Neural cell (in vitro differentiated cells): ENCODE measurements at regions not wholly inside any gene's neighbourhood (a gene's known extent, or its start where the extent isn't known, plus 50 kb on each side); places are given as distances from the start of the nearest gene placed in this dataset.

Experiments used
- H2AFZ ChIP-seq: fragments of 200-600, 300-800 bp; sonication (generic), shearing (Covaris generic); 2 replicates; pipeline ENCODE4 v1.6.0; 2014; ENCODE audit warnings: low read depth, mild to moderate bottlenecking, antibody characterized with exemption, low read length, moderate library complexity
- H3F3A ChIP-seq: fragments of 200-600 bp; shearing (Covaris generic); 2 replicates; pipeline ENCODE4 v1.6.1; 2016; ENCODE audit warnings: mild to moderate bottlenecking, moderate library complexity, mixed read lengths, antibody characterized with exemption, low read length; ENCODE audit not compliant: insufficient read depth, poor library complexity, severe bottlenecking
- H3K27ac ChIP-seq: fragments of 200-600, 300-800 bp; sonication (generic), shearing (Covaris generic); 2 replicates; pipeline ENCODE4 v1.5.1; 2014; ENCODE audit warnings: mild to moderate bottlenecking, low read length, moderate library complexity
- H3K27me3 ChIP-seq: fragments of 300-800, 200-600 bp; sonication (generic), shearing (Covaris generic); 2 replicates; pipeline ENCODE4 v1.6.0; 2014; ENCODE audit warnings: mild to moderate bottlenecking, low read depth, low read length, moderate library complexity; ENCODE audit not compliant: insufficient read depth
- H3K36me3 ChIP-seq: fragments of 300-800, 200-600 bp; sonication (generic), shearing (Covaris generic); 2 replicates; pipeline ENCODE4 v1.5.1; 2014; ENCODE audit warnings: mild to moderate bottlenecking, antibody characterized with exemption, low read length, moderate library complexity; ENCODE audit not compliant: insufficient read depth
- H3K4me2 ChIP-seq: fragments of 300-800, 200-600 bp; sonication (generic), shearing (Covaris generic); 2 replicates; pipeline ENCODE4 v1.6.0; 2014; ENCODE audit warnings: mild to moderate bottlenecking, low read length
- H3K4me3 ChIP-seq: fragments of 300-800, 200-600 bp; sonication (generic), shearing (Covaris generic); 2 replicates; pipeline ENCODE4 v1.5.1; 2014; ENCODE audit warnings: mild to moderate bottlenecking, low read length, moderate library complexity
- H3K79me2 ChIP-seq: fragments of 200-600 bp; shearing (Covaris generic); replicated peaks from 2 replicates; pipeline ENCODE4 v1.6.0; 2014; ENCODE audit warnings: mild to moderate bottlenecking, low read length, moderate library complexity; ENCODE audit not compliant: insufficient read depth
- H3K9ac ChIP-seq: fragments of 300-800, 200-600 bp; sonication (generic), shearing (Covaris generic); 2 replicates; pipeline ENCODE4 v1.6.1; 2016; ENCODE audit warnings: mild to moderate bottlenecking, low read length, mixed read lengths
- H3K9me2 ChIP-seq: fragments of 200-600 bp; shearing (Covaris generic); 2 replicates; pipeline ENCODE4 v1.6.1; 2016; ENCODE audit warnings: mild to moderate bottlenecking, low read length, mixed read lengths; ENCODE audit not compliant: insufficient read depth
- H3K9me3 ChIP-seq: fragments of 200-600, 300-800 bp; sonication (generic), shearing (Covaris generic); 2 replicates; pipeline ENCODE4 v1.6.1; 2016; ENCODE audit warnings: mild to moderate bottlenecking, mixed run types, low read length, moderate library complexity, mixed read lengths
- H4K20me1 ChIP-seq: fragments of 200-600 bp; shearing (Covaris generic); 2 replicates; pipeline ENCODE4 v1.6.1; 2016; ENCODE audit warnings: mild to moderate bottlenecking, mixed run types; ENCODE audit not compliant: insufficient read depth
- EP300 ChIP-seq: fragments of 450-650 bp; conservative IDR thresholded peaks from 2 replicates; pipeline ENCODE4 v1.6.1; 2014; ENCODE audit warnings: antibody characterized with exemption, mild to moderate bottlenecking, moderate library complexity; ENCODE audit not compliant: poor library complexity, severe bottlenecking
- EZH2 ChIP-seq: fragments of 200-600, 300-800 bp; shearing (Covaris generic), sonication (generic); IDR thresholded peaks from 2 replicates; pipeline ENCODE4 v1.6.1; 2014; ENCODE audit warnings: antibody characterized with exemption, low read length, borderline replicate concordance, mild to moderate bottlenecking; ENCODE audit not compliant: insufficient read depth, poor library complexity, severe bottlenecking
- MXI1 ChIP-seq: fragments of 450-650 bp; conservative IDR thresholded peaks from 2 replicates; pipeline ENCODE4 v1.6.1; 2014; ENCODE audit warnings: antibody characterized with exemption, mild to moderate bottlenecking; ENCODE audit not compliant: poor library complexity, severe bottlenecking
- POLR2AphosphoS5 ChIP-seq: IDR thresholded peaks from 2 replicates; pipeline ENCODE4 v1.6.1; 2012
- RAD21 ChIP-seq: fragments of 450-650 bp; conservative IDR thresholded peaks from 2 replicates; pipeline ENCODE4 v1.6.1; 2014; ENCODE audit warnings: antibody characterized with exemption, mild to moderate bottlenecking, moderate library complexity
- SMC3 ChIP-seq: fragments of 450-650 bp; conservative IDR thresholded peaks from 2 replicates; pipeline ENCODE4 v1.6.1; 2014; ENCODE audit warnings: antibody characterized with exemption, mild to moderate bottlenecking, moderate library complexity; ENCODE audit not compliant: poor library complexity
- TAF1 ChIP-seq: IDR thresholded peaks from 2 replicates; pipeline ENCODE4 v1.6.1; 2012; ENCODE audit warnings: low read depth
- TF ChIP-seq, protein P1 (sequence below): IDR thresholded peaks from 2 replicates; pipeline ENCODE4 v1.6.1; 2012; ENCODE audit warnings: borderline replicate concordance
- TF ChIP-seq, protein P2 (sequence below): fragments of 450-650 bp; IDR thresholded peaks from 2 replicates; pipeline ENCODE4 v1.5.1; 2014; ENCODE audit warnings: antibody characterized with exemption, mild to moderate bottlenecking, moderate library complexity; ENCODE audit not compliant: poor library complexity, severe bottlenecking

DNA sequence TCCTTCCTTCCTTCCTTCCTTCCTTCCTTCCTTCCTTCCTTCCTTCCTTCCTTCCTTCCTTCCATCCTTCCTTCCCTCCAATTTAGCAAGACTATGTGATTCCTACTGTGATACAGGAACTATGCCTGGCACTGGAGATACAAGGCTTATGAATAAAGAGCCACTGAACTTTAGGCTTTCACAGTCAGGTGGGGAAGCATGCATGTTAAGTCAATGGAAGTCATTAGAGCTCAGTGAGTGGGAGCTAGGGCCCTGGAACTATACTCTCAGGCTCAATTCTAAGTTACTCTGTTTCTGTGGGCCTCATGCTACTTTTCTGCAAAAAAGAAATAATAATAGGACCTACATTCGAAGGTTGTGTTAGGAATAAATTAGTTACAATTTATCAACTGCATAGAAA is 527.6 kb upstream of the ZEB2 start:
- Histone ChIP-seq H3K27me3 (no peaks in the 10 kb centered on the region), H4K20me1 (no peaks in the 10 kb centered on the region), H3K4me3 (no peak overlapping the region), H3K9me2 (no peaks in the 10 kb centered on the region), H3K79me2 (no peaks in the 10 kb centered on the region), H3F3A (no peaks in the 10 kb centered on the region), H3K9me3 (no peaks in the 10 kb centered on the region), H3K9ac (no peak overlapping the region), H2AFZ (no peak overlapping the region), H3K27ac (no peak overlapping the region), H3K4me2 (no peak overlapping the region), H3K36me3 (no peaks in the 10 kb centered on the region)
- TF ChIP-seq SMC3 (no peak), EP300 (no peak), TAF1 (no peak), RAD21 (no peak), POLR2AphosphoS5 (no peak), MXI1 (no peak)
- TF ChIP-seq, protein P1, sequence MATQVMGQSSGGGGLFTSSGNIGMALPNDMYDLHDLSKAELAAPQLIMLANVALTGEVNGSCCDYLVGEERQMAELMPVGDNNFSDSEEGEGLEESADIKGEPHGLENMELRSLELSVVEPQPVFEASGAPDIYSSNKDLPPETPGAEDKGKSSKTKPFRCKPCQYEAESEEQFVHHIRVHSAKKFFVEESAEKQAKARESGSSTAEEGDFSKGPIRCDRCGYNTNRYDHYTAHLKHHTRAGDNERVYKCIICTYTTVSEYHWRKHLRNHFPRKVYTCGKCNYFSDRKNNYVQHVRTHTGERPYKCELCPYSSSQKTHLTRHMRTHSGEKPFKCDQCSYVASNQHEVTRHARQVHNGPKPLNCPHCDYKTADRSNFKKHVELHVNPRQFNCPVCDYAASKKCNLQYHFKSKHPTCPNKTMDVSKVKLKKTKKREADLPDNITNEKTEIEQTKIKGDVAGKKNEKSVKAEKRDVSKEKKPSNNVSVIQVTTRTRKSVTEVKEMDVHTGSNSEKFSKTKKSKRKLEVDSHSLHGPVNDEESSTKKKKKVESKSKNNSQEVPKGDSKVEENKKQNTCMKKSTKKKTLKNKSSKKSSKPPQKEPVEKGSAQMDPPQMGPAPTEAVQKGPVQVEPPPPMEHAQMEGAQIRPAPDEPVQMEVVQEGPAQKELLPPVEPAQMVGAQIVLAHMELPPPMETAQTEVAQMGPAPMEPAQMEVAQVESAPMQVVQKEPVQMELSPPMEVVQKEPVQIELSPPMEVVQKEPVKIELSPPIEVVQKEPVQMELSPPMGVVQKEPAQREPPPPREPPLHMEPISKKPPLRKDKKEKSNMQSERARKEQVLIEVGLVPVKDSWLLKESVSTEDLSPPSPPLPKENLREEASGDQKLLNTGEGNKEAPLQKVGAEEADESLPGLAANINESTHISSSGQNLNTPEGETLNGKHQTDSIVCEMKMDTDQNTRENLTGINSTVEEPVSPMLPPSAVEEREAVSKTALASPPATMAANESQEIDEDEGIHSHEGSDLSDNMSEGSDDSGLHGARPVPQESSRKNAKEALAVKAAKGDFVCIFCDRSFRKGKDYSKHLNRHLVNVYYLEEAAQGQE, result no peak

DNA sequence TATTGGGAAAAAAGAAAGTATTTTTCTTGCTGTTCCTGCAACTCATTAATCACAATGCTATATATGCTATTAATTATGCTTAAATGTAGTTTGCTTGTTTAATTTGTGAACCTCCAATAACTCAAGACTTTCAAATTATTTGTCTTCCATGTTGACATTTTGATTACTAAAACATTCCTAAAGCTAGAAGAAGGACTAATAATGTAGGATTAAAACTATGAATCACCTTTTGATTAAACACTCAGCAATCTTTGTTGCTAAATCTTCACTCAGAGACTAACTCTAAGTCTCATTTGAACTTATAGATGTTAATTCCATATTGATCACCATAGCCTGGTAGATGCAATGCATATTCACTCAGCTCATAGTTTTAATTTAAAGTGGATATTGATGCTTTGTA is 524.6 kb upstream of the ZEB2 start:
- no peaks in the 10 kb centered on the region for H3F3A ChIP-seq
- H3K27me3 ChIP-seq, result no peaks in the 10 kb centered on the region
- H3K9me2 ChIP-seq, result no peaks in the 10 kb centered on the region
- H3K79me2 ChIP-seq, result no peaks in the 10 kb centered on the region
- no peak overlapping the region for H3K9ac ChIP-seq
- no peak overlapping the region for H3K4me3 ChIP-seq
- no peak overlapping the region for H3K4me2 ChIP-seq
- no peak overlapping the region for H3K27ac ChIP-seq
- H4K20me1 ChIP-seq, result no peaks in the 10 kb centered on the region
- no peak overlapping the region for H2AFZ ChIP-seq
- H3K36me3 ChIP-seq, result no peaks in the 10 kb centered on the region
- no peak for TF ChIP-seq EP300
- TF ChIP-seq EZH2, result no peak
- H3K9me3 ChIP-seq, result no peaks in the 10 kb centered on the region

DNA sequence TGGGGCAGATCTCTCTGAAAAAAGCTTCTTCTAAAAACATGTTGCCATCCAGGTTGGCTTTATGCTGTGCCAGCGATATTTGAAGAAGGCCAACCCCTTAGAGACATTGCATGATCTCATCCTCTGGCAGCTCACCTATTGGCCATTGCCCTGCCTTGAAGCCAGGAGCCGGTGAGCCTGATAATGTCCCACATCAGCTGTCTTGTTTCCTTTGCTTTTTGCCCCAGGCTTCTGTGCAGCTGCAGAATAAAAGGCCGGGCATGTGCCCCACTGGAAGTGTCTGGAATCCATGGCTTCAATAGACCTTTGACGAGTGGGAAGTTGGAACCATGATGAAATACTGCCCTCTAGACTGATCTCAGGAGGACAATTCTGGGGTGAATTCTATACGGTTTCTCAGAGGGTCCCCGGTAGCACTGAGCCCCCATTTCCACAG is 523.5 kb upstream of the ZEB2 start:
- no peak overlapping the region for H3K9ac ChIP-seq
- H3K9me3 ChIP-seq, result no peaks in the 10 kb centered on the region

More for the DNA sequence above, 523.5 kb upstream of the ZEB2 start:
- Histone ChIP-seq H3K9me2 (no peaks in the 10 kb centered on the region), H3K27me3 (no peaks in the 10 kb centered on the region), H3K27ac (no peak overlapping the region), H3F3A (no peaks in the 10 kb centered on the region), H3K36me3 (no peaks in the 10 kb centered on the region), H3K4me2 (no peak overlapping the region), H4K20me1 (no peaks in the 10 kb centered on the region), H3K4me3 (no peak overlapping the region), H2AFZ (no peak overlapping the region), H3K79me2 (no peaks in the 10 kb centered on the region)
- TF ChIP-seq, protein P2, sequence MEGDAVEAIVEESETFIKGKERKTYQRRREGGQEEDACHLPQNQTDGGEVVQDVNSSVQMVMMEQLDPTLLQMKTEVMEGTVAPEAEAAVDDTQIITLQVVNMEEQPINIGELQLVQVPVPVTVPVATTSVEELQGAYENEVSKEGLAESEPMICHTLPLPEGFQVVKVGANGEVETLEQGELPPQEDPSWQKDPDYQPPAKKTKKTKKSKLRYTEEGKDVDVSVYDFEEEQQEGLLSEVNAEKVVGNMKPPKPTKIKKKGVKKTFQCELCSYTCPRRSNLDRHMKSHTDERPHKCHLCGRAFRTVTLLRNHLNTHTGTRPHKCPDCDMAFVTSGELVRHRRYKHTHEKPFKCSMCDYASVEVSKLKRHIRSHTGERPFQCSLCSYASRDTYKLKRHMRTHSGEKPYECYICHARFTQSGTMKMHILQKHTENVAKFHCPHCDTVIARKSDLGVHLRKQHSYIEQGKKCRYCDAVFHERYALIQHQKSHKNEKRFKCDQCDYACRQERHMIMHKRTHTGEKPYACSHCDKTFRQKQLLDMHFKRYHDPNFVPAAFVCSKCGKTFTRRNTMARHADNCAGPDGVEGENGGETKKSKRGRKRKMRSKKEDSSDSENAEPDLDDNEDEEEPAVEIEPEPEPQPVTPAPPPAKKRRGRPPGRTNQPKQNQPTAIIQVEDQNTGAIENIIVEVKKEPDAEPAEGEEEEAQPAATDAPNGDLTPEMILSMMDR, result no peak
